Keratinocyte (primary cell): ENCODE measurements at regions not wholly inside any gene's neighbourhood (a gene's known extent, or its start where the extent isn't known, plus 50 kb on each side); places are given as distances from the start of the nearest gene placed in this dataset.
A peak's percentile ranks its signal among the peaks of the same experiment; 100 is the strongest.

Experiments used
- DNase-seq: peaks from one replicate; pipeline ENCODE4 v3.0.0-alpha.2; 2011; ENCODE audit warnings: low read depth, missing footprints, low spot score
- FAIRE-seq: peaks from 2 replicates; lab custom pipeline; 2011; peaks lifted over from hg19 to GRCh38; lab: Jason Lieb, UNC
- H2AFZ ChIP-seq: 2 replicates; pipeline ENCODE4 v1.6.0; 2012; ENCODE audit warnings: low read length, control low read depth, inconsistent platforms; ENCODE audit not compliant: control insufficient read depth
- H3K27ac ChIP-seq: 2 replicates; pipeline ENCODE4 v1.5.1; 2011; ENCODE audit warnings: low read length; ENCODE audit not compliant: control insufficient read depth, insufficient read depth
- H3K27me3 ChIP-seq: 3 replicates; pipeline ENCODE4 v1.6.0; 2011; ENCODE audit warnings: low read length; ENCODE audit not compliant: control insufficient read depth, insufficient read depth; ENCODE audit errors: extremely low read depth
- H3K36me3 ChIP-seq, 2 experiments: 2 replicates in 1 of 2; 3 replicates in 1 of 2; pipeline ENCODE4 v1.5.1; 2011; ENCODE audit warnings: low read length in 2 of 2, mild to moderate bottlenecking in 1 of 2; ENCODE audit not compliant: control insufficient read depth in 2 of 2, insufficient read depth in 2 of 2; ENCODE audit errors: extremely low read depth in 1 of 2
- H3K4me1 ChIP-seq: 3 replicates; pipeline ENCODE4 v1.5.1; 2011; ENCODE audit warnings: low read length; ENCODE audit not compliant: control insufficient read depth, insufficient read depth; ENCODE audit errors: extremely low read depth
- H3K4me2 ChIP-seq: 3 replicates; pipeline ENCODE4 v1.6.0; 2011; ENCODE audit warnings: low read depth, low read length; ENCODE audit not compliant: control insufficient read depth, insufficient read depth; ENCODE audit errors: extremely low read depth
- H3K4me3 ChIP-seq, 3 experiments: fragments of 200-600 bp in 1 of 3; sonication (generic) in 1 of 3; 2 replicates in 2 of 3; 3 replicates in 1 of 3; pipeline ENCODE4 v1.5.1; 2011 to 2016; ENCODE audit warnings: low read length in 3 of 3, mild to moderate bottlenecking in 3 of 3, control low read depth in 2 of 3, inconsistent platforms in 1 of 3, low read depth in 1 of 3, mixed read lengths in 1 of 3, mixed run types in 1 of 3, moderate library complexity in 1 of 3; ENCODE audit not compliant: control insufficient read depth in 2 of 3, insufficient read depth in 2 of 3; ENCODE audit errors: extremely low read depth in 1 of 3
- H3K79me2 ChIP-seq: 2 replicates; pipeline ENCODE4 v1.6.0; 2012; ENCODE audit warnings: low read length; ENCODE audit not compliant: control insufficient read depth, insufficient read depth
- H3K9ac ChIP-seq: 3 replicates; pipeline ENCODE4 v1.6.0; 2011; ENCODE audit warnings: low read length; ENCODE audit not compliant: control insufficient read depth, insufficient read depth; ENCODE audit errors: extremely low read depth
- H3K9me1 ChIP-seq: 3 replicates; pipeline ENCODE4 v1.6.0; 2011; ENCODE audit warnings: low read length; ENCODE audit not compliant: control insufficient read depth, insufficient read depth; ENCODE audit errors: extremely low read depth
- H3K9me3 ChIP-seq: 2 replicates; pipeline ENCODE4 v1.5.1; 2012; ENCODE audit warnings: low read depth, low read length; ENCODE audit not compliant: control insufficient read depth
- H4K20me1 ChIP-seq: 3 replicates; pipeline ENCODE4 v1.6.0; 2011; ENCODE audit warnings: low read length; ENCODE audit not compliant: control insufficient read depth, insufficient read depth; ENCODE audit errors: extremely low read depth
- EZH2 ChIP-seq: IDR thresholded peaks from one replicate; pipeline ENCODE4 v1.6.1; 2012; ENCODE audit warnings: inconsistent platforms, mild to moderate bottlenecking, low read length, moderate library complexity
- dilution Hi-C: fragments of 300-500 bp; cut with MboI; formaldehyde crosslinking; loops from one replicate; pipeline ENCODE4 v1.7.0; 2020; ENCODE audit warnings: low sequenced_read_pairs; ENCODE audit not compliant: extremely low pct_ligation_motif_present
- TF ChIP-seq, protein P1 (sequence below), 3 experiments: IDR thresholded peaks in 1 of 3; conservative IDR thresholded peaks in 1 of 3; optimal IDR thresholded peaks in 1 of 3; 2 replicates in 2 of 3; 3 replicates in 1 of 3; pipeline versions ENCODE3 to v1.5.1; 2011; ENCODE audit warnings: low read length in 3 of 3, mild to moderate bottlenecking in 3 of 3, moderate library complexity in 2 of 3, control low read depth in 1 of 3, inconsistent platforms in 1 of 3; ENCODE audit not compliant: insufficient read depth in 2 of 3; ENCODE audit errors: extremely low read depth in 1 of 3

DNA sequence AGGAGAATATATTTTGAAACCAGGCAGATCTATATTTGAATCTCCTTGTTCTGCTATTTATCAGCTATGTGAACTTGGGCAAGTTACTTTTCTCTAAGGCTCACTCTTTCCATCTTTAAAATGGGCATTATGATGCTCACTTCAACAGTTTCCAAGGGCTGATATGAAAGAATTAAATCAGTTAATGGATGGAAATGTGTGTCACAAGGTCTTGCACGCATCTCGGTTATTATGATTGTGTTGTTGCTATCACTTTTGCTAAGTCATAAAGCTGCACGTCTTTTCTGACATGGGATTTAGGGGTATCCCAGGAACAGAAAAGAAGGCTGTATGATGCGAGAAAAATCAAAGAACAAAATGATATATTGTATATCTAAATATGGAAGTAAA is 721.5 kb upstream of the TBX3 start:
- Histone ChIP-seq H3K9me3 (no peaks in the 10 kb centered on the region), H3K4me3 (no peak overlapping the region), H3K9ac (no peak overlapping the region), H2AFZ (no peak overlapping the region), H3K27me3 (no peaks in the 10 kb centered on the region), H3K27ac (no peak overlapping the region), H3K9me1 (no peaks in the 10 kb centered on the region), H3K36me3 (no peaks in the 10 kb centered on the region), H4K20me1 (no peaks in the 10 kb centered on the region), H3K4me2 (peak overlapping the region; percentile 20), H3K79me2 (no peaks in the 10 kb centered on the region), H3K4me1 (peaks cover 16% of the 10 kb centered on the region)
- DNase-seq, result no peak
- dilution Hi-C loops, result no loop called here
- TF ChIP-seq EZH2, result no peak
- TF ChIP-seq, protein P1, sequence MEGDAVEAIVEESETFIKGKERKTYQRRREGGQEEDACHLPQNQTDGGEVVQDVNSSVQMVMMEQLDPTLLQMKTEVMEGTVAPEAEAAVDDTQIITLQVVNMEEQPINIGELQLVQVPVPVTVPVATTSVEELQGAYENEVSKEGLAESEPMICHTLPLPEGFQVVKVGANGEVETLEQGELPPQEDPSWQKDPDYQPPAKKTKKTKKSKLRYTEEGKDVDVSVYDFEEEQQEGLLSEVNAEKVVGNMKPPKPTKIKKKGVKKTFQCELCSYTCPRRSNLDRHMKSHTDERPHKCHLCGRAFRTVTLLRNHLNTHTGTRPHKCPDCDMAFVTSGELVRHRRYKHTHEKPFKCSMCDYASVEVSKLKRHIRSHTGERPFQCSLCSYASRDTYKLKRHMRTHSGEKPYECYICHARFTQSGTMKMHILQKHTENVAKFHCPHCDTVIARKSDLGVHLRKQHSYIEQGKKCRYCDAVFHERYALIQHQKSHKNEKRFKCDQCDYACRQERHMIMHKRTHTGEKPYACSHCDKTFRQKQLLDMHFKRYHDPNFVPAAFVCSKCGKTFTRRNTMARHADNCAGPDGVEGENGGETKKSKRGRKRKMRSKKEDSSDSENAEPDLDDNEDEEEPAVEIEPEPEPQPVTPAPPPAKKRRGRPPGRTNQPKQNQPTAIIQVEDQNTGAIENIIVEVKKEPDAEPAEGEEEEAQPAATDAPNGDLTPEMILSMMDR (optimal IDR thresholded peaks at IDR 0.05 in 1 of 3, IDR thresholded peaks at IDR 0.05 in 1 of 3, conservative IDR thresholded peaks at IDR 0.05 in 1 of 3; ENCODE audit: extremely low read depth in 1 of 3, insufficient read depth in 2 of 3, low read length in 3 of 3), result no peak
- no peak for FAIRE-seq

DNA sequence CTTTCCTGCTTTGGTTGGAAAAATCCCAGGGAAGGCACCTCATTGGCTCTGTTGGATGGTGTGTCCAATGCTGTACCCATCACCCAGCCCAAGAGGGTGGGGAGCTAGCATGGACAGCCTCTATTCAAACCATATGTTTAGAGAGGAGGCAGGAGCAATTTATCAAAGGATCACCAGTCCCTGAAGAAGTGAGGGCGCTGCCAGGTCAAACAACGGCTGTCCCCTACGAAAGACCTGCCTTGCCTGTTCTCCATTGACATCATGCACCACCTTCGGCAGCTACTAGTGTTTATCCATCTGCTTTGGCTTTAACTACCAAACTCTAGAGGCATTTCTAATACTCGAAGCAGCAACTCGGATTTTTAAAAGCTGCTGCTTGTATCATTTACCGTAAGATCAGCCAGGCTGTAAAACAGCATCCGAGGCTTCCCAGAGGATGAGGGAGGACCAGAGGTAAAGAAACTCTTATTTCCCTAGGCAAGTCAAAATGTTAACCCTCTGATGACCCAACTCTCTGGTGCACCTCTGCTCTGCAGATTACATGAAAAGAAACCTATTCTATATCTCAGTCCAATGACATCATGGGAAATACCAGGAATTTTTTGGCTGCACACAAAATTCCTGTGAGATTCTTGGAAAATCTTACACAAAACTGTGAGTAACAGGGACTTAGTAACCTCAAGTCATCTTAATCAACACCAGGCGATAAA is 720.9 kb upstream of the TBX3 start:
- peak; percentile 30 for DNase-seq
- Histone ChIP-seq H3K9me3 (no peaks in the 10 kb centered on the region), H3K4me3 (no peak overlapping the region), H2AFZ (no peak overlapping the region), H3K4me2 (peak overlapping the region; percentile 20), H3K36me3 (no peaks in the 10 kb centered on the region), H4K20me1 (no peaks in the 10 kb centered on the region), H3K27ac (no peak overlapping the region), H3K4me1 (peaks cover 16% of the 10 kb centered on the region), H3K27me3 (no peaks in the 10 kb centered on the region), H3K9ac (no peak overlapping the region), H3K9me1 (no peaks in the 10 kb centered on the region), H3K79me2 (no peaks in the 10 kb centered on the region)
- TF ChIP-seq, protein P1 (optimal IDR thresholded peaks at IDR 0.05 in 1 of 3, IDR thresholded peaks at IDR 0.05 in 1 of 3, conservative IDR thresholded peaks at IDR 0.05 in 1 of 3; ENCODE audit: extremely low read depth in 1 of 3, insufficient read depth in 2 of 3, low read length in 3 of 3), result no peak
- TF ChIP-seq EZH2, result no peak
- dilution Hi-C loops, result no loop called here
- peak; percentile 71 for FAIRE-seq
